OCI-LY1 (cell line): ENCODE measurements at regions not wholly inside any gene's neighbourhood (a gene's known extent, or its start where the extent isn't known, plus 50 kb on each side); places are given as distances from the start of the nearest gene placed in this dataset.

Experiments
- H2AFZ ChIP-seq: fragments of 200-600 bp; sonication (generic), shearing (Covaris generic); 2 replicates; pipeline ENCODE4 v1.6.0; 2014; ENCODE audit warnings: antibody characterized with exemption, mild to moderate bottlenecking, low read length
- H3F3A ChIP-seq: fragments of 200-600 bp; sonication (generic), shearing (Covaris generic); 2 replicates; pipeline ENCODE4 v1.6.0; 2014; ENCODE audit warnings: mild to moderate bottlenecking, antibody characterized with exemption, low read length, moderate library complexity; ENCODE audit not compliant: insufficient read depth
- H3K27ac ChIP-seq: fragments of 200-600 bp; sonication (generic); 2 replicates; pipeline ENCODE4 v1.5.1; 2014; ENCODE audit warnings: low read length, mixed run types, mild to moderate bottlenecking, low read depth; ENCODE audit not compliant: poor library complexity, severe bottlenecking
- H3K27me3 ChIP-seq: fragments of 200-600 bp; sonication (generic); 2 replicates; pipeline ENCODE4 v1.6.0; 2014; ENCODE audit warnings: antibody characterized with exemption, mild to moderate bottlenecking, low read length, moderate library complexity; ENCODE audit not compliant: insufficient read depth
- H3K36me3 ChIP-seq: fragments of 200-600 bp; sonication (generic); 2 replicates; pipeline ENCODE4 v1.6.1; 2014; ENCODE audit warnings: mild to moderate bottlenecking, antibody characterized with exemption, low read length, moderate library complexity, mixed read lengths; ENCODE audit not compliant: insufficient read depth
- H3K4me1 ChIP-seq: fragments of 200-600 bp; sonication (generic); 2 replicates; pipeline ENCODE4 v1.5.1; 2014; ENCODE audit warnings: mild to moderate bottlenecking, low read length, moderate library complexity; ENCODE audit not compliant: insufficient read depth, severe bottlenecking
- H3K4me2 ChIP-seq: fragments of 200-600 bp; sonication (generic), shearing (Covaris generic); 2 replicates; pipeline ENCODE4 v1.6.1; 2014; ENCODE audit warnings: low read length
- H3K4me3 ChIP-seq: fragments of 200-600 bp; sonication (generic); 2 replicates; pipeline ENCODE4 v1.5.1; 2014; ENCODE audit warnings: low read length, low read depth, mild to moderate bottlenecking, mixed read lengths; ENCODE audit not compliant: poor library complexity, severe bottlenecking
- H3K79me2 ChIP-seq: fragments of 200-600 bp; shearing (Covaris generic); 2 replicates; pipeline ENCODE4 v1.6.1; 2016; ENCODE audit warnings: mixed run types, low read length, mixed read lengths; ENCODE audit not compliant: insufficient read depth
- H3K9ac ChIP-seq: fragments of 200-600 bp; sonication (generic), shearing (Covaris generic); 2 replicates; pipeline ENCODE4 v1.6.1; 2014; ENCODE audit warnings: mild to moderate bottlenecking, low read length, mixed read lengths
- H3K9me2 ChIP-seq: fragments of 200-600 bp; sonication (generic), shearing (Covaris generic); 2 replicates; pipeline ENCODE4 v1.6.1; 2014; ENCODE audit warnings: low read depth, mild to moderate bottlenecking, low read length, mixed read lengths
- H3K9me3 ChIP-seq: fragments of 200-600 bp; shearing (Covaris generic); 2 replicates; pipeline ENCODE4 v1.6.1; 2014; ENCODE audit warnings: low read length, mixed read lengths
- H4K20me1 ChIP-seq: fragments of 200-600 bp; sonication (generic), shearing (Covaris generic); 2 replicates; pipeline ENCODE4 v1.6.0; 2016; ENCODE audit warnings: mild to moderate bottlenecking, low read length; ENCODE audit not compliant: insufficient read depth
- EZH2 ChIP-seq: fragments of 200-600 bp; sonication (generic), shearing (Covaris generic); IDR thresholded peaks from 2 replicates; pipeline ENCODE4 v1.8.0; 2017; ENCODE audit warnings: borderline replicate concordance, mixed run types, mild to moderate bottlenecking, antibody characterized with exemption, low read length, moderate library complexity, mixed read lengths
- TF ChIP-seq, protein P1 (sequence below): fragments of 200-600 bp; sonication (generic), shearing (Covaris generic); IDR thresholded peaks from 2 replicates; pipeline ENCODE4 v1.5.1; 2017; ENCODE audit warnings: mild to moderate bottlenecking, antibody characterized with exemption, low read length, moderate library complexity, mixed read lengths

- no peak overlapping the region for H2AFZ ChIP-seq
- no peak overlapping the region for H3K4me3 ChIP-seq
- H3K27me3 ChIP-seq: no peaks in the 10 kb centered on the region
- H3K36me3 ChIP-seq: no peaks in the 10 kb centered on the region
- H3K9me3 ChIP-seq: no peaks in the 10 kb centered on the region
- no peaks in the 10 kb centered on the region for H3F3A ChIP-seq
- peaks cover 8% of the 10 kb centered on the region for H3K4me1 ChIP-seq
- H3K4me2 ChIP-seq: no peak overlapping the region
- no peak for TF ChIP-seq EZH2
- TF ChIP-seq, protein P1, sequence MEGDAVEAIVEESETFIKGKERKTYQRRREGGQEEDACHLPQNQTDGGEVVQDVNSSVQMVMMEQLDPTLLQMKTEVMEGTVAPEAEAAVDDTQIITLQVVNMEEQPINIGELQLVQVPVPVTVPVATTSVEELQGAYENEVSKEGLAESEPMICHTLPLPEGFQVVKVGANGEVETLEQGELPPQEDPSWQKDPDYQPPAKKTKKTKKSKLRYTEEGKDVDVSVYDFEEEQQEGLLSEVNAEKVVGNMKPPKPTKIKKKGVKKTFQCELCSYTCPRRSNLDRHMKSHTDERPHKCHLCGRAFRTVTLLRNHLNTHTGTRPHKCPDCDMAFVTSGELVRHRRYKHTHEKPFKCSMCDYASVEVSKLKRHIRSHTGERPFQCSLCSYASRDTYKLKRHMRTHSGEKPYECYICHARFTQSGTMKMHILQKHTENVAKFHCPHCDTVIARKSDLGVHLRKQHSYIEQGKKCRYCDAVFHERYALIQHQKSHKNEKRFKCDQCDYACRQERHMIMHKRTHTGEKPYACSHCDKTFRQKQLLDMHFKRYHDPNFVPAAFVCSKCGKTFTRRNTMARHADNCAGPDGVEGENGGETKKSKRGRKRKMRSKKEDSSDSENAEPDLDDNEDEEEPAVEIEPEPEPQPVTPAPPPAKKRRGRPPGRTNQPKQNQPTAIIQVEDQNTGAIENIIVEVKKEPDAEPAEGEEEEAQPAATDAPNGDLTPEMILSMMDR: no peak
- H3K27ac ChIP-seq: no peak overlapping the region
- H4K20me1 ChIP-seq: no peaks in the 10 kb centered on the region
- H3K9me2 ChIP-seq: no peaks in the 10 kb centered on the region
- H3K79me2 ChIP-seq: no peaks in the 10 kb centered on the region
- H3K9ac ChIP-seq: no peak overlapping the region
Observed at GRCh38 chr1:37298769-37299168, 175.6 kb upstream of the ZC3H12A start.

DNA sequence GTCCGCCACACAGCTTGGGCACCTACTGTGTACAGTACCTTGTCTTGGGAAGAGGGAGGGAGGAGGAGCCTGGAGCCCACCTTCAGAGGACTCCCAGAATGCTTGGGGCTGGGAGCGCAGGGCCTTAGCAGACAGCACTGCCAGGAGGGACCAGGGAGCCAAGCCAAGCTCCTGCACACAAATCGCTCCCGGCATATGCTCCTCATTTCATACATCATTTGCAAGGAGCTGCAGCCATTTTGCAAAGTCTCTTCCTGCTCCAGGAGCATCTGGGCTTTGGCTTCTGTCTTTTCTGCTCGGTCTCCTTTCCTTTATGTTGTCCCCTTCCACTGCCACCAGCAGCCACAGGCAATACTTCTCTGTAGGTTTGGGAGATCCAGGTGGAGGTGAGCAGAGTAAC lies 175.2 kb upstream of the ZC3H12A start:
- H3K9ac ChIP-seq: no peak overlapping the region
- no peaks in the 10 kb centered on the region for H3K9me2 ChIP-seq
- H4K20me1 ChIP-seq: no peaks in the 10 kb centered on the region
- H3K27ac ChIP-seq: no peak overlapping the region
- H3K27me3 ChIP-seq: no peaks in the 10 kb centered on the region
- no peak overlapping the region for H3K4me2 ChIP-seq
- peaks cover 5% of the 10 kb centered on the region for H3K4me1 ChIP-seq
- H3K79me2 ChIP-seq: no peaks in the 10 kb centered on the region
- no peak overlapping the region for H2AFZ ChIP-seq
- no peak for TF ChIP-seq EZH2
- TF ChIP-seq, protein P1: no peak
- H3K9me3 ChIP-seq: no peaks in the 10 kb centered on the region
- no peaks in the 10 kb centered on the region for H3F3A ChIP-seq
- H3K4me3 ChIP-seq: no peak overlapping the region
- H3K36me3 ChIP-seq: no peaks in the 10 kb centered on the region

DNA sequence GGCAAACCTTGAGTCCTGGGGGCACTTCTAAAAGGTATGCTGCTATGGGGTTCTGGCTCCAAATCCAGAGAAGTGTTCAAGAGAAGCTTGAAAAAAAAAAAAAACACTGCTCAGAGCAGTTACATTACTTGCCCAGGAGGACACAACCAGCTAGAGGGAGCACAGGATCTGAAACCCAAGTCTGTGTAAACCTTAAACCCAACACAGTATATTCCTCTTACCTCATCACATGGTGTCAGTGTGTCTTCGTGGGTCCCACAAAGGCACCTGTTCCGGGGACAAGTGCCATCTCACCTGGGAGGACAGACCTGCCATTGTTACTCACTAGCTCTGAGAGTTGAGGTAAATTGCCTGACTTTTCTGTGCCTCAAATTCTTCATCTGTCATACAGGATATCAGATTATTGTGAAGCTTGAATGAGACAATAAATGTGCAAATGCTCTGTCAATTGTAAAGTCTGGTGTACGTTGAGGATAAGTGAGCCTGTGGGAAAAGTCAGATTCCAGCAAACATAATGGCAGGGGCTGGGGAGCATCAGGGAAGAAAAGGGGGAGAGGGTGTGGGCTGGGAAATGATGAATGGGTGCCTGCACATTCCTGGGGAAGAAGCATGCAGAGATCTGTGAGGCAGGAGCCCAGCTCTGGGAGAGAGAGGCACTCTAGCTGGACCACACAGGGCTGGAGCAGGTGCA lies 170.4 kb upstream of the ZC3H12A start:
- Histone ChIP-seq H4K20me1 (no peaks in the 10 kb centered on the region), H3K9me3 (no peaks in the 10 kb centered on the region), H3K4me2 (no peak overlapping the region), H3K4me1 (no peaks in the 10 kb centered on the region), H3K36me3 (no peaks in the 10 kb centered on the region), H3F3A (no peaks in the 10 kb centered on the region), H3K79me2 (no peaks in the 10 kb centered on the region), H3K27ac (no peak overlapping the region), H3K27me3 (no peaks in the 10 kb centered on the region), H3K9ac (no peak overlapping the region), H3K9me2 (no peaks in the 10 kb centered on the region), H3K4me3 (no peak overlapping the region), H2AFZ (no peak overlapping the region)
- TF ChIP-seq, protein P1: no peak
- TF ChIP-seq EZH2: no peak
